Fibroblast of skin of back (primary cell): ENCODE measurements at regions not wholly inside any gene's neighbourhood (a gene's known extent, or its start where the extent isn't known, plus 50 kb on each side); places are given as distances from the start of the nearest gene placed in this dataset.

Experiments used
- DNase-seq: peaks from one replicate; pipeline ENCODE4 v3.0.0-alpha.2; 2013

GRCh38 chr3:3628676-3629328, 170.4 kb upstream of the LRRN1 start:
- no peak for DNase-seq

- DNase-seq: no peak
These were observed 172.1 kb upstream of the LRRN1 start for GRCh38 chr3:3627114-3627513.

- DNase-seq: no peak
These were observed 173.5 kb upstream of the LRRN1 start for GRCh38 chr3:3625544-3626271.

GRCh38 chr3:3619815-3620214, 179.4 kb upstream of the LRRN1 start:
- DNase-seq: no peak

GRCh38 chr3:3618623-3619022, 180.6 kb upstream of the LRRN1 start:
- DNase-seq: no peak

- no peak for DNase-seq
These were observed 183.7 kb upstream of the LRRN1 start for GRCh38 chr3:3615533-3615932.

- DNase-seq: no peak
These were observed 188.5 kb upstream of the LRRN1 start for GRCh38 chr3:3610581-3611298.

- no peak for DNase-seq
These were observed 192.9 kb upstream of the LRRN1 start for GRCh38 chr3:3606321-3606720.

GRCh38 chr3:3605226-3605625, 194.0 kb upstream of the LRRN1 start:
- DNase-seq: no peak

GRCh38 chr3:3603351-3603750, 195.9 kb upstream of the LRRN1 start:
- no peak for DNase-seq

- no peak for DNase-seq
These were observed 198.4 kb upstream of the LRRN1 start for GRCh38 chr3:3600665-3601340.

- no peak for DNase-seq
These were observed 200.2 kb upstream of the LRRN1 start for GRCh38 chr3:3599016-3599415.

GRCh38 chr3:3594986-3595385, 204.2 kb upstream of the LRRN1 start:
- no peak for DNase-seq

GRCh38 chr3:3589715-3590130, 209.5 kb upstream of the LRRN1 start:
- no peak for DNase-seq

- DNase-seq: no peak
These were observed 211.6 kb upstream of the LRRN1 start for GRCh38 chr3:3587647-3587972.

- no peak for DNase-seq
These were observed 212.2 kb upstream of the LRRN1 start for GRCh38 chr3:3586843-3587646.

GRCh38 chr3:3586336-3586735, 212.9 kb upstream of the LRRN1 start:
- no peak for DNase-seq

GRCh38 chr3:3579658-3580057, 219.6 kb upstream of the LRRN1 start:
- DNase-seq: no peak

- DNase-seq: no peak
These were observed 220.5 kb upstream of the LRRN1 start for GRCh38 chr3:3578718-3579117.

GRCh38 chr3:3577823-3578222, 221.4 kb upstream of the LRRN1 start:
- no peak for DNase-seq

GRCh38 chr3:3573341-3573740, 225.9 kb upstream of the LRRN1 start:
- DNase-seq: no peak

GRCh38 chr3:3560591-3561311, 238.5 kb upstream of the LRRN1 start:
- peak; percentile 77 for DNase-seq
